ENCODE measurements at regions not wholly inside any gene's neighbourhood (a gene's known extent, or its start where the extent isn't known, plus 50 kb on each side); places are given as distances from the start of the nearest gene placed in this dataset.
"Not testable (repeated sequence)": the region's sequence is repeated elsewhere in the genome, so short reads cannot be mapped to it uniquely, and the experiment has no call there.

GRCh38 chr12:131576734-131577133 is 134.2 kb upstream of the SFSWAP start:
- not testable (repeated sequence) for TF ChIP-seq REST (IDR thresholded peaks at IDR 0.05; ENCODE audit: insufficient replicate concordance, low read depth); CTCF (IDR thresholded peaks at IDR 0.05; ENCODE audit: insufficient read depth, low read length); POLR2AphosphoS5 (IDR thresholded peaks at IDR 0.05; ENCODE audit: low read depth); GABPA (IDR thresholded peaks at IDR 0.05; ENCODE audit: low read depth)
